ENCODE measurements at regions not wholly inside any gene's neighbourhood (a gene's known extent, or its start where the extent isn't known, plus 50 kb on each side); places are given as distances from the start of the nearest gene placed in this dataset.
"Not testable (repeated sequence)": the region's sequence is repeated elsewhere in the genome, so short reads cannot be mapped to it uniquely, and the experiment has no call there.

DNA sequence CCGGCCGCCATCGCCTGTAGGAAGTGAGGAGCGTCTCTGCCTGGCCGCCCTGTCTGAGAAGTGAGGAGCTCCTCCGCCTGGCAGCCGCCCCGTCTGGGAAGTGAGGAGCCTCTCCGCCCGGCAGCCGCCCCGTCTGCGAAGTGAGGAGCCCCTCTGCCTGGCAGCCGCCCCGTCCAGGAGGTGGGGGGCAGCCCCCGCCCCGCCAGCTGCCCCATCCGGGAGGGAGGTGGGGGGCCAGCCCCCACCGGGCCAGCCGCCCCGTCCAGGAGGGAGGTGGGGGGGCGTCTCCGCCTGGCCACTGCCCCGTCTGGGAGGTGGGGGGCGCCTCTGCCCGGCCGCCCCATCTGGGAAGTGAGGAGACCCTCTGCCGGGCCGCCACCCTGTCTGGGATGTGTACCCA lies 70.6 kb upstream of the HPF1 start:
- TF ChIP-seq, protein P1, sequence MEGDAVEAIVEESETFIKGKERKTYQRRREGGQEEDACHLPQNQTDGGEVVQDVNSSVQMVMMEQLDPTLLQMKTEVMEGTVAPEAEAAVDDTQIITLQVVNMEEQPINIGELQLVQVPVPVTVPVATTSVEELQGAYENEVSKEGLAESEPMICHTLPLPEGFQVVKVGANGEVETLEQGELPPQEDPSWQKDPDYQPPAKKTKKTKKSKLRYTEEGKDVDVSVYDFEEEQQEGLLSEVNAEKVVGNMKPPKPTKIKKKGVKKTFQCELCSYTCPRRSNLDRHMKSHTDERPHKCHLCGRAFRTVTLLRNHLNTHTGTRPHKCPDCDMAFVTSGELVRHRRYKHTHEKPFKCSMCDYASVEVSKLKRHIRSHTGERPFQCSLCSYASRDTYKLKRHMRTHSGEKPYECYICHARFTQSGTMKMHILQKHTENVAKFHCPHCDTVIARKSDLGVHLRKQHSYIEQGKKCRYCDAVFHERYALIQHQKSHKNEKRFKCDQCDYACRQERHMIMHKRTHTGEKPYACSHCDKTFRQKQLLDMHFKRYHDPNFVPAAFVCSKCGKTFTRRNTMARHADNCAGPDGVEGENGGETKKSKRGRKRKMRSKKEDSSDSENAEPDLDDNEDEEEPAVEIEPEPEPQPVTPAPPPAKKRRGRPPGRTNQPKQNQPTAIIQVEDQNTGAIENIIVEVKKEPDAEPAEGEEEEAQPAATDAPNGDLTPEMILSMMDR (IDR thresholded peaks at IDR 0.05 in 8 of 11, conservative IDR thresholded peaks at IDR 0.05 in 3 of 11), result not testable (repeated sequence)
- TF ChIP-seq POLR2A, POLR2AphosphoS5 (IDR thresholded peaks at IDR 0.05): not testable (repeated sequence)

All from spleen (tissue), 7 donors.